RWPE2 (cell line): ENCODE measurements at regions not wholly inside any gene's neighbourhood (a gene's known extent, or its start where the extent isn't known, plus 50 kb on each side); places are given as distances from the start of the nearest gene placed in this dataset.

ENCODE experiments used
- ATAC-seq: fragments of 200-7000 bp; cut with Tn5 transposase; 3 replicates; pipeline ENCODE4 v1.9.1; 2021; ENCODE audit warnings: low read depth
- DNase-seq: peaks from one replicate; pipeline ENCODE4 v3.0.0-alpha.2; 2020; ENCODE audit warnings: low spot score
- H3K27ac ChIP-seq: fragments of 450-650 bp; 2 replicates; pipeline ENCODE4 v1.5.1; 2017; ENCODE audit warnings: mild to moderate bottlenecking; ENCODE audit not compliant: poor library complexity, severe bottlenecking
- H3K27me3 ChIP-seq: fragments of 250-450 bp; sonication (Bioruptor Pico); 2 replicates; pipeline ENCODE4 v1.5.1; 2021; ENCODE audit warnings: mild to moderate bottlenecking, moderate library complexity; ENCODE audit not compliant: insufficient read depth, poor library complexity, severe bottlenecking
- H3K36me3 ChIP-seq: fragments of 250-450 bp; sonication (Bioruptor Pico); 2 replicates; pipeline ENCODE4 v1.5.1; 2020; ENCODE audit warnings: low read depth, mild to moderate bottlenecking, moderate library complexity
- H3K4me1 ChIP-seq: fragments of 250-450 bp; sonication (Bioruptor Pico); 2 replicates; pipeline ENCODE4 v1.5.1; 2021; ENCODE audit warnings: mild to moderate bottlenecking, moderate library complexity; ENCODE audit not compliant: insufficient read depth, poor library complexity, severe bottlenecking
- H3K4me3 ChIP-seq: fragments of 250-450 bp; sonication (Bioruptor Pico); 2 replicates; pipeline ENCODE4 v1.5.1; 2021; ENCODE audit warnings: mild to moderate bottlenecking, moderate library complexity; ENCODE audit not compliant: severe bottlenecking
- H3K9me3 ChIP-seq: fragments of 250-450 bp; sonication (Bioruptor Pico); 2 replicates; pipeline ENCODE4 v1.5.1; 2021; ENCODE audit warnings: mild to moderate bottlenecking, moderate library complexity; ENCODE audit not compliant: severe bottlenecking
- CTCF ChIP-seq: fragments of 450-650 bp; IDR thresholded peaks from one replicate; pipeline ENCODE4 v1.5.1; 2017; ENCODE audit warnings: mild to moderate bottlenecking, moderate library complexity; ENCODE audit not compliant: poor library complexity, severe bottlenecking

DNA sequence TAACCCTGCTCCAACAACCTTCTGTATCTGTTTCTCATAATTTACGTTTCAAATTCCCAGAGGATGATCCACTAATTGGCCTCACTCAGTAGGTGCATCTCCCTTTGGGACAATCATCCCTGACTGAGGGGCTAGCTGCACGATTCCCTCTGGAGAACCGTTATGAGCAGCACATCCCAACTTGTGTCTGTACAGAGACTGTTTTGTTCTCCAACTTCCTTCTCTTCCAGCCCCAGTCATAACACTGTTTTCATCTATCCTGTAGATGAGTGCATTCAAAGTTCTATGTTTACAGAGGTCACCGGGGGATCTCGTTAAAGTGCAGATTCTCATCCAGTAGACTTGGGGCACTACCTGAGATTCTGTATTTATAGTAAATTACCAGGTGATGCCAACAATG is 187.2 kb downstream of the REEP3 start:
- ATAC-seq (no peak), DNase-seq (no peak)
- H3K4me3 ChIP-seq, result no peak overlapping the region
- TF ChIP-seq CTCF, result no peak
- peaks cover 50% of the 10 kb centered on the region for H3K4me1 ChIP-seq
- no peaks in the 10 kb centered on the region for H3K9me3 ChIP-seq
- H3K27ac ChIP-seq, result peak overlapping the region; percentile 72
- no peaks in the 10 kb centered on the region for H3K36me3 ChIP-seq
- H3K27me3 ChIP-seq, result no peaks in the 10 kb centered on the region

- no peak for DNase-seq
- Histone ChIP-seq H3K4me1 (peaks cover 49% of the 10 kb centered on the region), H3K27me3 (no peaks in the 10 kb centered on the region), H3K4me3 (no peak overlapping the region), H3K9me3 (no peaks in the 10 kb centered on the region), H3K27ac (no peak overlapping the region), H3K36me3 (no peaks in the 10 kb centered on the region)
- TF ChIP-seq CTCF, result no peak
- no peak for ATAC-seq
These were observed 189.5 kb downstream of the REEP3 start for GRCh38 chr10:63710703-63711102.

- TF ChIP-seq CTCF, result no peak
- no peaks in the 10 kb centered on the region for H3K9me3 ChIP-seq
- peak overlapping the region; percentile 76 for H3K27ac ChIP-seq
- H3K36me3 ChIP-seq, result no peaks in the 10 kb centered on the region
- DNase-seq (no peak), ATAC-seq (no peak)
- peaks cover 45% of the 10 kb centered on the region for H3K4me1 ChIP-seq
- H3K4me3 ChIP-seq, result no peak overlapping the region
- H3K27me3 ChIP-seq, result no peaks in the 10 kb centered on the region
These were observed 190.2 kb downstream of the REEP3 start for GRCh38 chr10:63711361-63711760.

DNA sequence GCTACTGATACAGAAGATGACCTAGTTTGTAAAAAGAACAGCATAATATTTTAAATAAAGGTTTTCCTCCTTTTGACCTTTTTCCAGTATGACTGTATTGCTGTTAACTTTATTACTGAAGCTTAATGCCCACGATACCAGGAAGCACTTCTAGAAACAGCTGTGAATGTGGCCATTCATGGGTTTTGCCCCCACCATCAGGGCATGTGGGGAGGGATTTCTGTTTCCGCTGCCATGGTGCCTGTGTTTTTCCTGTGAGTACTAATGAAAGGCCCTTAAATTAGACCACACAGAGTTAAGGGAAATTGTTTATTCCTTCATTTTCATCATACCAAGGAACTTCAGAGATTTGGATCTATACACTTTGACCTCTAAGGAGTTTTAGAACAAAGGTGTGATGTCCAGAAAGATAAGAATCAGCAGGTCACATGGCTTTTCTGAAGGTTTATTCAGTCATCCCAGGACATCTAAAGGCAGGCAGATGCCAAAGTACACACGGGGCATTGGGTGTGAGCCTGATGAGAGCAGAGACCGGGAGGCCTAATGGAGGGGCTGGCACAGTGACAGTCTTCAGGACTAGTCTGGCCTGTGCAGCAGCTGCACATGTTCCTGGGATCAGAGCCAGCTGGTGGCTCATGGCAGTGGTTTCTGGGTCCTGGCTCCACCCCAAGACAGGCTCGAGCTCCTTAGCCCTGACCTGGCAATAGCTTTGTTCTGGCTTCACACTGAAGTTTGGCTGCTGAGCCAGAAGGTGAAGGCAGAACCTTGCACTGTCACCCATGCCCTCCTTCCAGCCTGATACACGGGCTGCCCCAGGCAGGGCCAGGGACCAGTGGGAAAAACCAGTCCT is 190.9 kb downstream of the REEP3 start:
- H3K4me1 ChIP-seq, result peaks cover 38% of the 10 kb centered on the region
- no peaks in the 10 kb centered on the region for H3K27me3 ChIP-seq
- H3K4me3 ChIP-seq, result no peak overlapping the region
- no peak for TF ChIP-seq CTCF
- H3K36me3 ChIP-seq, result no peaks in the 10 kb centered on the region
- ATAC-seq (peak; percentile 94), DNase-seq (peak; percentile 97)
- H3K9me3 ChIP-seq, result no peaks in the 10 kb centered on the region
- H3K27ac ChIP-seq, result peak overlapping the region; percentile 76

DNA sequence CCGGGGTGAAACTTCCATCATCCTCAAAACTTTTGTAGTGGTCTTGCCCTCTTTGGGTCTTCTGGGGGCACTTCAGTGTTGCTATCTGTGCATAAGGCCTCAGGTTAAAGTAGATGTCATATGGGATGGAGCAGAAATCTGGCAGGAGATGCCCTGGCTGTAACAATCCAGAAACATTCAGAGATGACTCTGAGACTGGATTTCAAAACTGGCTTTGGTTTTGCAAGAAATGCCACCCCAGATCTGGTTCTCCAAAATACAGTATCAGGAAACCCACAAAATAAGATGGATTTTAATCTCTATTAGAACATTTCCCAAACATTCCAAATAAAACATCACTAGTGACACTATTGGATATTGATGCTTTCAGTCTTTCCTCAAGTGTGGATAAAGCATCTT is 191.5 kb downstream of the REEP3 start:
- H3K27me3 ChIP-seq, result no peaks in the 10 kb centered on the region
- ATAC-seq (0 out of 3 replicates have a peak, but pooled peaks have one; percentile 2), DNase-seq (no peak)
- no peaks in the 10 kb centered on the region for H3K36me3 ChIP-seq
- peaks cover 33% of the 10 kb centered on the region for H3K4me1 ChIP-seq
- H3K9me3 ChIP-seq, result no peaks in the 10 kb centered on the region
- H3K27ac ChIP-seq, result peak overlapping the region; percentile 76
- H3K4me3 ChIP-seq, result no peak overlapping the region
- no peak for TF ChIP-seq CTCF
